Activated CD8-positive, alpha-beta memory T cell treated with anti-CD3 and anti-CD28 coated beads, Interleukin-2, amount 50 U/mL, for 1 hour (primary cell): ENCODE measurements at regions not wholly inside any gene's neighbourhood (a gene's known extent, or its start where the extent isn't known, plus 50 kb on each side); places are given as distances from the start of the nearest gene placed in this dataset.

ENCODE experiments used
- DNase-seq: peaks from one replicate; pipeline ENCODE4 v3.0.0-alpha.2; 2020; ENCODE audit errors: extremely low read depth

GRCh38 chr7:132672200-132672990 is 96.1 kb upstream of the PLXNA4 start:
- DNase-seq = no peak

- DNase-seq = no peak
Measured at GRCh38 chr7:132666774-132667172, 90.5 kb upstream of the PLXNA4 start.

DNA sequence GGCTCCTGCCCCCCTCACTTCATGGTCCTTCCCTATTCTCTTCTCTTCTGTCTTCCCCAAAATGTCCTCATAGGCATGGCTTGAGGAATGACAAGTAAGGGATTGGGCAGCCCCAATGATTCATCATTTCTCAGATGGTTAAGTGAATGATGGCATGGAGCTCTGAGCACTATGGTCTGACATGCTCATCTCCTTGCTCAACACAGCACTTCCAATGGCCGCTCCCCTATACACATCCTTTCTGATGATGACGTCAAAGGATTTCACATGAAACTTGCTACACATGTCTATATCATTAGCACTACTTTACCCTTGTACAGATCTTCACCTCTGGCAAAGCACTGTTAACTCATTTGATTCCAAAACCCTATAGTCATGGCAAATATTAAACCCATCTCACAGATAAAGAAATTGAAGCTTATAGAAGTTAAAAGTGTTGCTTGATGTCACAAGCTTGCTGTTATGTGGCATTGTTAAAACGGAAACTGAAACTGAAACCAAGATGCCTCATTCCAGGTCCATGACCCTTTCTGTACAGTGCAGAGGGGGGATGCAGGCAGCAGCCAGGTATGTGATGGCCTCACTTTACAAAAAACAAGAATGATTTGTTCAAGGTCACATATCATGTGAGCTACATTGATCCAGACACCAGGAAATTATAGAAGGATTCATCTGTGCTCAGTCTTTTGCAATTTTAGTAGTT is 90.0 kb upstream of the PLXNA4 start:
- no peak for DNase-seq

- no peak for DNase-seq
Measured at GRCh38 chr7:132656846-132657776, 80.8 kb upstream of the PLXNA4 start.

GRCh38 chr7:132656341-132656740 is 80.1 kb upstream of the PLXNA4 start:
- no peak for DNase-seq

DNA sequence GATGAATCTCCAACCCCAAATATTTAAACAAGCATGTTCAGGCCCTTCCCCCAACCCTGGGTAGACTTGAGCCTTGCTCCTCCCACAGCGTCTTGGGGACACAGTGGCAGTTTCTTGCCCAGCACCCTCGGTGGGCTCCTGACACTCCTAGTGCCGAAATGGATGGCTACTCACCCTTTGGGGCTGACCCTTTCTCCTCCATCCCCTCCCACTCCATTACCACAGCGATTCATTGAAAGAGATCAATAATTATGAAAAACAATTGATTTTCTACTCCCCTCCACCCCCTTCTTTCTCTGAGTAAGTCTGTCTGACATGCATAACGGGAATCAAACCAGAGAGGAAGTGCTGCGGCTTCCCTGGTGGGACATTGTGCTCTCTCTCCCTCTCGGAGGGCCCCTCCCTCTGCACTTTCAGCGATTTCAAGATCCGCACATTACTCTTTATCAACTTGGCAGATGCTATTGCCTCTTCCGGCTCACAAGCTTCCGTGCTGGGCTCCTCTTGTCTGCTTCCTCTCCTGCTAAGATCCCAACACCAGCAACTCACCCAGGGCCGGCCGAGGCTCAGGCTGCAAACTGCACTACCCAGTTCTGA is 79.0 kb upstream of the PLXNA4 start:
- DNase-seq = peak; percentile 2

DNA sequence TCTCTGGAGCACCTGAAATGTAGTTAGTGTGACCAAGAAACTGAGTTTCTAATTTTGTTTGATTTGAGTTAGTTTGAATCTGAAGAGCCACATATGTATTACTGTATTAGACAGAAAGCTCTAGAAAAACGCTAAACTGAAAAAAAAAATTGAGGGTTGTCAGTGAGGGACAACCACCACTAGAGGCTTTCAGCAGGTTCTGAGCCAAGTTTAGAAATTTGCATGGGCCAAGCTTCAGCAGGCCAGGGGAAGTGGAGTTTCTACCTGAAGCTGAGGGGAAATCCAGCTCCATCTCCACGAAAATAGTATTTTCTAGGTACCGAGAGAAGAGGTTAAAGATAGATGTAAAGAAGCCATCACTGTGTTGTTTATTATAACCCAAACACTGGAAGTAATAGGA is 77.9 kb upstream of the PLXNA4 start:
- DNase-seq = no peak

DNA sequence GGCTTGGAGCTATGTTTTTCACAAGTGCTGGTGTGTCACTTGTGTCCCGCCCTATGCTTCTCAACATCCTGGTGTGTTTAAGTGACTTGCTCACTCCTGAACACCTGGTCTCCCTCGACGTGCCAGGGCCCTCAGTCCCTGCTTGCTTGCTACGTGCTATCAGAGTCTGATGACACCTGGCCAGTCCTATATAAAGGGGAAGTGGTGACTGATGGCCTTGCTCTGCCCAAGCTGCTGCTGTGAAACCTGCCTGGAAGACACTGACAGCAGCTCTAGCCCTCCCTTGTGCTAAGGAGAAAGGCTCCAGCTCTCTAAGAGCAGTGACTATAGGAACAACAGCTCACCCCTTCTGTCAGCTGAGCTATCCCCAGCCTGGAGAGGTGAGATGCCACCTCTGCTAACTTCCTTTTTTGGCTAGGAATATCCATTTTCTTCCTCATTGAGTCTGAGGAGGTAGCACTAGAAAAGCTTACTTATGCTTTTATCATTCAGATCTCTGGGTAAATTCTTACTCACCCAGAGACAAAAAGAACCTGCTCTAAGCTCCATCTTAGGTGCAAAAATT is 77.2 kb upstream of the PLXNA4 start:
- DNase-seq = no peak

DNA sequence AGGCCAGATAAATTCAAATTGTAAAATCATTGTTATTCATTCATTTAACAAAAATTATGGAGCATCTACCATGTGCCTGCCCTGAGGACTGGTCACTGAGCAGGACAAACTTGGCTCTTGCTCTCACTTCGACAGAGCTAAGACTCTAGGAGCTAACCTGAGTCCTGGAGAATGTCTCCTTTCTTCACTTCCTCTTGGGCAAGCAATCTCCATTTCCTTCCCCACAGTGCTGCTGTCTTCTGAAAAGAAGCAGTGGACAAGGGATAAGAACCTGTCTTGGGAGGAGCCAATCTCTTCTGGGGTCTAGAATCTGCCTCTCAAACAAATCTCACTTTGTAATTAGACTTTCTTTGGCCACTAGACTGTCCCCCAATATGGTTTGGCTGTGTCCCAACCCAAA is 76.2 kb upstream of the PLXNA4 start:
- DNase-seq = no peak

- no peak for DNase-seq
Measured at GRCh38 chr7:132650498-132650897, 74.2 kb upstream of the PLXNA4 start.

DNA sequence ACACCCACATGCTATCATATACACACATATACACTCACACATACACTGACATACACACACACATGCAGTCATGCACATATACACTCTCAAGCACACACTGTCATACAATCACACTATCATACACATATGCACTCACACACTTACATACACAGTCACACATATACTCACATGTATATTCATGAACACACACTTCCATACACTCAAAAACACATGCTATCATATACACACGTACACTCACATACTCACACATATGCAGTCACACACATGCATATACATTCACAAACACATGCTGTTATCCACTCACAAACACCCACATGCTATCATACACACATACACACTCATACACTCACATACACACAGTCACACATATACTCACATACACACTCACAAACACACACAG is 71.0 kb upstream of the PLXNA4 start:
- no peak for DNase-seq

DNA sequence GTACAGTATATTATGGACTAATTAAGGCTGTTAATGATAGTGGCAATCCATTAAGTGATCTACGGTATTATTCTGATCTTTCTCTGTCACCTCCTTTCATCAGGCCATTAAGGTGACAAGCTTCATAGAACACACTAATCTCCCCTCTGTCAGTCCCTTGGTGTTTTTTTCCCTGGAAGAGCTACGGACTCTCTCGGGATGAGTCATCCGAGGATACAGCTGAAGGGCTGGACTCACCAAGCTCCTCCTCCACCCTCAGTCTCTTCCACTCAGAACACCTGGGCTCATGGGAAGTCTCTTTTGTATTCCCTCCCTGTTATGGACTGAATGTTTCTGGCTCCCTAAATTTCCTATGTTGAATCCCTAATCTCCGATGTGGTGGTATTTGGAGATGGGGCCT is 69.8 kb upstream of the PLXNA4 start:
- no peak for DNase-seq

DNA sequence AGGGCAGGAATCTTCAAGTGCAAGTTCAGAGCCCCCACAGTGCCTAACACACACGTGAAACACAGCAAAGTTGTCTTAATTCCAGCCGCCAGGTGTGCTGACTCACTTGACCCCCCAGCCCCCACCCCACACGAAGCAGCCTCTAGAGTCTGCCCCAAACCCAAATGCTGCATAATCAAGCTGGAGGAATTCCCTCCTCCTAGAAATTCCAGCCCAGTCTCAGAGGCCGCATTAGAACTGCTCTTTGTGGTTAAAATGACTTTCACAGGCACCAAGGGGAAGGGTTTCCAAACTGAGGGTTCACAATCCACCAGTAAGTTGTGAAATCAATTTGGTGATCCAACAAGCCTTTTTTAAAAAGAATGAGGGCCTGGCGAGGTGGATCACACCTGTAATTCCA is 67.0 kb upstream of the PLXNA4 start:
- no peak for DNase-seq

- no peak for DNase-seq
Measured at GRCh38 chr7:132641238-132641637, 65.0 kb upstream of the PLXNA4 start.

DNA sequence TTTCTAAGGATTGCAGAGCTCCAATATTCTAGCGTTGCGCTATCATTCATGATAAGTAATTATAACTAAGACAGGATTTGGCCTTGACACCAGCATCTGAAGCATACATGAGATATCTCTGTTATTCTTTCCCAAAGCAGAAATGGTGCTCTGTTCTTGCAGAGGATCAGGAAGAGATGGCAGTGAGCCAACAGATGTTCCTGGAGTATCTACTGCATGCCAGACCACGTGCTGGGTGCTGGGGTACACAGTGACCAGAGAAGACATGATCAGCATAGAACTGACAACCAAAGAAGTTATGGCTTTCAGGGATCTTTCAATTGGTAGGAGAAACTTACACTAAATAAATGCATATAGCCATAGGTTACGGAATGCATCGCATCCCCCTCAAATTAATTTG is 63.7 kb upstream of the PLXNA4 start:
- DNase-seq = no peak

- no peak for DNase-seq
Measured at GRCh38 chr7:132638000-132638399, 61.7 kb upstream of the PLXNA4 start.

DNA sequence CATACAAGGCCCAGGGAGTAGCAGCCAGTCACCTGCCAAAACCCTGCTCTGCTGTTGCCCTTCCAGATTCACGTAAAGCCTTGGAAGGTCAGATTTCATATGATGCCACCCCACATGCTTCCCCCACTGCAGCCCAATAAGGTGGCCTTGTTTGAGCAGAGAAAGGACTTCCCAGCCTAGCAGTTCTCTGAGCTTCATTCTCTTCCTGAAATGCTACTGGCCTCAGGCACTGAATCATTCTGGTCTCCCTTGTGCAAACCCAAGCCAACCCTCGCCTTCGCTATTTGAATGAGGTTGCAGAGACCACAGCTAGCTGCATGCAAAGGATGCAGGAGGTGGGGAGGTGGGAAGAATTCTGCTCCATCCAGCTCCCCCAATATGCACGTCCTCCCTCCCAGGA is 60.3 kb upstream of the PLXNA4 start:
- no peak for DNase-seq

- DNase-seq = no peak
Measured at GRCh38 chr7:132635127-132635526, 58.9 kb upstream of the PLXNA4 start.

- no peak for DNase-seq
Measured at GRCh38 chr7:132630834-132631233, 54.6 kb upstream of the PLXNA4 start.
